ENCODE measurements at regions not wholly inside any gene's neighbourhood (a gene's known extent, or its start where the extent isn't known, plus 50 kb on each side); places are given as distances from the start of the nearest gene placed in this dataset.
A peak's percentile ranks its signal among the peaks of the same experiment; 100 is the strongest.
"Not testable (repeated sequence)": the region's sequence is repeated elsewhere in the genome, so short reads cannot be mapped to it uniquely, and the experiment has no call there.

DNA sequence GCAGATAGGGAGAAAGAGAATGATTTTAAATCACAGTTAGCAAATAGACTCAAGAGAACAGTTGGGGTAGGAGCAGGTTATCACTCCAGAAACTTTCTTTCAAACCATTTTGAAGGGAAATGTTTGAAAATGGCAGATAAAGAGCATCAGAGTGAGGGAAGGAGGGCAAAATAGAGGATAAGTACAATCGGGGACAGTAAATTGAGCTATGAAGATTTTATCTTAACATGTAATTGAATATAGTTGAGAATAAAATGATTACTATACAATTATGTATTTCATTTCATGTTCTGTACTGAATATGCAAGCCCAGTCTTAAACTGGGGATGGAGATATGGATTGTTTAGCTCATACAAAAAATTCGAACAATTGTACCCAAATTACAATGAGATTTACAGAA is 54.0 kb downstream of the MAP10 start:
- DNase-seq (ENCODE audit: low spot score): no peak

DNA sequence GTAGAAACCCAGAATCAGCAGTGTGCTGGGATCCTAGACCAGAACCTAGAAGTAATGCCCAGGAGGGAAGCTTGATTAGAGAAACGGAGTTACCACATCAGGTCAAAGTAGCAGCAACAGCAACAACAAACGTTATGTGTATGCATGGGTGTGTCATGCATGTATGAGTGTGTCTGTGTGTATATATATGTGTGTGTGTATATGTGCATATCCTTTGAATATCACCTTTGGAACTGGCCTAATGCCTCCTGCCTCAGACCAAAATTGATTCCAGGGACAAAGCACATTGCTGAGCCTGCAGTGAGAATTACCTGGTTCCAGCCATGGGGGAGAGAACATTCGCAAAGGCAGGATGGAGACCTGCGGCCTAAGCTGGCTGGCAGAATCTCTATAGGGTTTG is 55.9 kb downstream of the MAP10 start:
- no peak for DNase-seq (ENCODE audit: low spot score)

DNA sequence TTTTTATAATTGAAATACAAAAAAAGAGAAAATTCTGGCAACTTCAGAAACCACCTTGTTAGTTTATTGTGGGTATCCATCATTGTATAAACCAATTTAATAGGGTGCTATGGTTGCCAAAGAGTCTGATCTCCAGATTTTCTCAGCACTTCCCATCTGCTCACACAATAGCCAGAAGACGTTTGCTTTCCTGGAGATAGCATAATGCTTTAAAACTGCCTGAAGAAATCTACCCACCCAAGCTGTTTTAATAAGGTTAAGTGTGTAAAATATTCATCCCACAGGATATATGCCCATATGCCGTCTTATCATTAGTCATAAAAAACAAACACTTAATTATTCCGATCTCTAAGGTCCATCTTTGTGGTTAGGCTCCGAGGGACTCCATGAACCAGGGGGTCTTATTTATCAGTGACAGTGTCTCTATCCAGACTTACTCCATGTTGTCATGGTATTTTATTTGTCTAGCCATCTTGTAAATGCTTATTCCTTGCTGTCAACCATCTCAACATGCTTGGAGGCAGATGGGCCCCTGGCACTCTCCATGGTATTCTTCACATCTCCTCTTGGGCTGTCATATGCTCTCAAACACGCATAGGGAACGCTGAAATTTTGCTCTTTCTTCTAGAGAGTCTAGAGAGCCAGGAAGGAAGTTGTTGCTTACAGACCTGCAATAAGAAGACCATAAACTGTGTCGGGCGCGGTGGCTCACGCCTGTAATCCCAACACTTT is 58.5 kb downstream of the MAP10 start:
- no peak for DNase-seq (ENCODE audit: low spot score)

DNA sequence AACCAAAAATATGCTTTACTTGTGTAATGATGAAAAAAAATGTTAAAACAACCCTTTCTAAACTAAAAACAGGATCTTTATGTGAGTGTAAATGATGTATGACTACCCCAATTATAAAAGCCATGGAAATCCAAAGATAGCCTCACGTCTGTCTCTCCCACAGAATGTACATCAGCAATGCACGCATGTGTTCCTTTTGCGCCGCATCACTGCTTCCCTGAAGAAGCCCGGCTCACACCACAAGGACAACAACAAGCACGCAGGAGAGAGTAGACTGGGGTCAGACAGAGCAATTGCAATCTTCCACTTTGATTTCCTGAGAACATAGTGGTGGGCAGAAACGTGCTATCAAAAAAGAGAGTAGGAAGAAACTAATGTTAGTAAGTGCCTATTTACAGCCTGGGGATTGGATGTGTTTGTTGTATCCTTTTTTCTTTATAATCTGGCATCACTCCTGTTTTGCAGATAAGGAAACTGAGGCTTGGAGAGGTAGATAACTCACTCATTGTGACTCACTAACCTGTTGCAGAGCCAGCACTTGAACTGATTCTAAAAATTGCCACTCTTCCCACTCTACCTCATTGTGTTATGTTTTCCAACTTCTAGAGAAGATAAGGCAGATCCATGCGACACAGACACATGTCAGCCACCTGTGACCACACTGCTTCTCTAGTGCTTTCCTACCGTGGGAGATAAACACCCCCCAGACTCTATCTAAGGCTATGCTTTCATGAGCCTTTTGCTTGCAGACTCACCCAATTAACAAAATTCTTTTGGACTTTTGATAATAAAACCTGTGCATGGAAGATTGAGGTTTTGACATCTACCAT is 60.1 kb downstream of the MAP10 start:
- DNase-seq (ENCODE audit: low spot score): no peak

DNA sequence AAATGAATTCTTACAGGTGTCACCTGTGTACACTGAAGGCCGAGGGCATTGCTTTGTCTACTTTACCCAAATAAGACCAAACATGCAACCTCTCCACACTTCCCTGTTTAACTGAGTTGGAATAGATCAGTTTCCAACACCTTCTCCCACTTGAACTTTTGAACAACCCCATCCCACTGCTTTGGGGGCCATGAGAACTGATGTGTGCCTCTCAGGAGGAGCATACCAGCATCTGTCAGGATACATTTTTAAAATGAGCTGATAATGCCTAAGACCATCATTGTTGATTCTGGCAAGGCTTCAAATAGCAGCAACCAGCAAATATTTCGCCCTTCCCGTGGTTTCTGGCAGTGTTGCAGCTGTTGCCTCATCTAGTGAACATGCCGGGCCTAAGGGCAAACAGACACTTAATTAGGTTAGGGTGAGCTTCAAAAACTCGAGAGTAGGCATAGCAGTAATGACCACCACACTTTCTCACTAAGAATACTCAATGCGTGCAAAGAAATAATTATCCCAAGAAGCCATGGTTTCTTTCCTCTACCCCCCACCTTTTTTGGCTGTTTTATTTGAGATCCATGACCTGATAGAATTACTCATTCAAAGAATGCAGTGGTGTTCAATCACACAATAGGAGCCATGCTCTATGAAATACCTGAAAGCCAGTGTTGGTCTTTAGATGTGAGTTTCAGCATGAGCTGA is 63.7 kb downstream of the MAP10 start:
- DNase-seq (ENCODE audit: low spot score): peak; percentile 77

DNA sequence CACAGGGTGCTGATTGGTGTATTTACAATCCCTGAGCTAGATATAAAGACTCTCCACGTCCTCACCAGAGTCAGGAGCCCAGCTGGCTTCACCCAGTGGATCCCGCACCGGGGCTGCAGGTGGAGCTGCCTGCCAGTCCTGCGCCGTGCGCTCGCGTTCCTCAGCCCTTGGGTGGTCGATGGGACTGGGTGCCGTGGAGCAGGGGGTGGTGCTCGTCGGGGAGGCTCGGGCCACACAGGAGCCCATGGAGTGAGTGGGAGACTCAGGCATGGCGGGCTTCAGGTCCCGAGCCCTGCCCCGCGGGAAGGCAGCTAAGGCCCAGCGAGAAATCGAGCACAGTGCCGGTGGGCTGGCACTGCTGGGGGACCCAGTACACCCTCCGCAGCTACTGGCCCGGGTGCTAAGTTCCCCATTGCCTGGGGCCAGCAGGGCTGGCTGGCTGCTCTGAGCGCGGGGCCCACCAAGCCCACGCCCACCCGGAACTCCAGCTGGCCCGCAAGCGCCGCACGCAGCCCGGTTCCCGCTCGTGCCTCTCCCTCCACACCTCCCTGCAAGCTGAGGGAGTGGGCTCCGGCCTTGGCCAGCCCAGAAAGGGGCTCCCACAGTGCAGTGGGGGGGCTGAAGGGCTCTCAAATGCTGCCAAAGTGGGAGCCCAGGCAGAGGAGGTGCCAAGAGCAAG is 66.2 kb downstream of the MAP10 start:
- not testable (repeated sequence) for DNase-seq (ENCODE audit: low spot score)

DNA sequence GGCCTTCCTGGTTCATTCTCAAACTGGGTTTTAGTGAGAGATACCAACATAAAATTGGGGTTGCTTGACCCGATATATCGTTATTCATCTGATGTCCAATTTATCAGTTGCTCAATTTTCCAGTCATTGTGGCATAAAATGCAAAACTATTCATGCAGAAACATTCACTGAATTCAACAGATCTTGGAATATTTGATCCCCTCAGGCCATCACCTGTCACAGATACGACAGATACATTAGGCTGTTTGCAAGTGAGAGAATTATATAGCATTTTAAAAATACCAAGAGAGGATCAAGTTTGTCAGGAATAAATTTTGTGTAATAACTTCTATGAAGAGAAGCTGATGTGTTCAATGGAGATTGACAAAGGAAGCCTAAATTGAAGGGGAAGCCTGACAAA is 67.1 kb downstream of the MAP10 start:
- DNase-seq (ENCODE audit: low spot score): no peak

DNA sequence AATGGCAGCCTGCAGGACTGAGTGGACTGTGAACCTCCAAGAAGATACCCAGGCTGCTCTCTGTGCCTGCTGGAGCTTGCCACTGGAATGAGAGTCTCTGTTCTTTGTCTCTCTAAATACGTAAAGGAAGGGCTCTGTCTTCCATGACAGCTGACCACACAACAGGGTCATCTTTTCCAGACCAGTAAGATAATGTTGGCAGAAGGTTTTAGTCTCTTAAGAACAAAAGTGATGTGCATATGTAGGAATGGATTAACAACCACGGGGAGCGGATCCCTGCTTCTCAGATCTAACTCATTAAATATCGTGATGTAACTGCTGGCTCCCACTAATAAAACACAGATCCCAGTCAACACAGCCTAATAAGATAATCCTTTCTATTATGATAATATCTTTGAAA is 67.5 kb downstream of the MAP10 start:
- no peak for DNase-seq (ENCODE audit: low spot score)

DNA sequence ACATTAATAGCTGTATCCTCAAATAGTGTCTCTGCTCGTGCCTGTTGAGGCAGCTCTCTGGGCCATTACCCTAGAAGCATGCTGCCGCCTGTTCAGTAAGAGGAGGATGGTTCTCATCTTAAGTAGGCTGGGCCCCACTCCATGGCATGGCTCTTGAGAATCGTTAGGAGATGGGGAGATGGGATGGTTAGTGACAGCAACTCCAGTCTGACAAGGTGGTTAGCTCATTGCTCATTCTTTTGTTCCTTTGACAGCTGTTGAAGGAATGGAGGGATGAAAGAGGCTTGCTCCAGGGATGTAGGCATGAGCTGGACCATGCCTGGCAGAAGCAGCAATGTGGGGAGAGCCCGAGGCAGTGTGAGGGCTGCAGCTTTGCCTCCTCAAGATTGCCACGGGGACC is 68.2 kb downstream of the MAP10 start:
- no peak for DNase-seq (ENCODE audit: low spot score)

DNA sequence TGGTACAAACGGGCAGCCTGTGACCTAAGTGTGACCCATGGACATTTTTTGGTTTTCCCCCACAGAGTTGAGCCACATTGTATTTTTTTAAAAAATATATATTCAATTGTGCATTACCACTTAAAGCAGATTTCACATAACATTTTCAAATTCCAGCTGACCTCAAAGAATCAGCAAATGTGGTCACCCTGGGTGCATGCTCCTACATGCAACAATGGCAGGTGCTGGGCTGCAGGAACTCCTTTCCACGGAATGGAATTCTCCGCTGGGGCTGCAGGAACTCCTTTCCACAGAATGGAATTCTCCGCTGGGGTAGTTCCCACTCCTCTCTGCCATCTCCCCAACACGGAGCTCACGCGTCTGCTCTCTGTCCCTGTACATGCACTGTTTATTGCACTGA is 68.7 kb downstream of the MAP10 start:
- DNase-seq (ENCODE audit: low spot score): no peak

DNA sequence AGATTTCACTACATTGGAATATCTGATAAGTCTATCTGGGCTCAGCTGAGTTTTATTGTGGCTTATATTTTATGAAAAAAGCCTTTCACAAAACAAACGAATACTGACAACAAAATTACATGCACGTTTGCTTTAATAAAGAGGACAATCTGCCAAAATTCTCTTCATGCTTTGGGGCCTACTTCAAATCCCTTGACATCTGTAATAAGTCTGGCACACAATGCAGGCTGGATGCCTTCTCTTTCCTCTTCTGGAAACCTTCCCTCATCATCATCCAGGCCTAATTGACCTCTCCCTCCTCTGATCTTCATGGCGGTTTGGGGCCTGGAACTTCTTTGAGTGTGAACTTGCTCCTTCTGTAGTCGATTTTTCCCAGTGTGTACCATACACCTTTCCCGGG is 70.3 kb downstream of the MAP10 start:
- peak; percentile 18 for DNase-seq (ENCODE audit: low spot score)

DNA sequence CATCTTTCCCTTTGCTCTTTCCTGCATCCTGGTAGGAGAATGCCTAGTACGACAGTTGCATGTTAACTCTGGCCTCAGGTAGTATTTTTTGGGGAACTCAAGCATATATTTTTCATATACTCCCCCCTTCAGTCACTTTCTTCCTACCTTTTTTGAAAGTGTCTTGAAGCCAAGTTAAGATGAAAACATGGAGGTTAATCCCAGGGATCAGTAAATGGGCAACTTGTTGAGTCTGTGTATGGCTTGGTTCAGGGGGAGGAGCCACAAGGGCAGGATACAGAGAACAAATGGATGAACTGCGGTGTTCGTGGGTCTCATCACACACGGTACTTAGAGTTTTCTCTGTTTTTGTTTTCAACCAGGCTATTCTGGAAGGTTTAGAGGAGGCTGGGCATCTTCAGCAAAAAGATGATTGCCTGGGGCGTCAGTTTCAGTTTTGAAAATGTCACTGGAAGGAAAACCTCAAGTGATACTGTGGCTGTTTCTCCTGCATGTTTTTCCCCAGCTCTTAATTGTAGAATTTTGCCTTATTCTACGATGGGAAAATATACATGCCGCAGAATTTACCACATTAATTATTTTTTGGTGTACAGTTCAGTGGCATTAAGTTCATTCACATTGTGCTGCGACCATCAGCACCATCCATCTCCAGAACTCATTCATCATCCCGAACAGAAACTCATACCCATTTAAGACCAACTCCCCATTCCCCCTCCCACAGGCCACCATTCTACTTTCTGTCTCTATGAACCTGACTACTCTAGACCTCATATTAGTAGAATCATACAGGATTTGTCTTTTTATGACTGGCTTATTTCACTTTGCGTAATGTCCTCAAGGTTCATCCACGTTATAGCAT is 71.5 kb downstream of the MAP10 start:
- DNase-seq (ENCODE audit: low spot score): no peak

DNA sequence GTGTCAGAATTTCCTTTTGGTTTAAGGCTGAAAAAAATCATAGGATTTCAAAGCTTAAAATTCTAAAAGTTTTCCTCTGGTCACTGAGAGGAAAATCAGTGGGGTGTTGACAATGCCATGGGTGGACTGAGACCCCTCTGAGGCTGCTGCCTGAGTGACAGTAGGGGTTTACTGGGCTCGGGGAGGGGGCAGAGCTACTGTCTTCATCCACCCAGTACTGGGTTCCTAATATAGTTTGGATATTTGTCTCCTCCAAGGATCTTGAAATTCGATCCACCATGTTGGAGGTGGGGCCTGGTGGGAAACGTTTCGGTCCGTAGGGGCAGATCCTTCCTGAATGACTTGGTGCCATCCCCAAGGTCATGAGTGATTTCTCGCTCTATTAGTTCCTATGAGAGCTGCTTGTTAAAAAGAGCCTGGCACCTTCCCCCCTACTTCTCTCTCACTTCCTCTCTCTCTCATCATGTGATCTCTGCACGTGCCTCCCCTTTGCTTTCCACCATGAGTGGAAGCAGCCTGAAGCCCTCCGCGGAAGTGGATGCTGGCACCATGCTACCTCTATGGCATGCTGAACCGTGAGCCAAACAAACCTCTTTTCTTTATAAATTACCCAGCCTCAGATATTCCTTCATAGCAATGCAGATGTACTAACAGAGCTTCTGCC is 72.3 kb downstream of the MAP10 start:
- DNase-seq (ENCODE audit: low spot score): no peak

DNA sequence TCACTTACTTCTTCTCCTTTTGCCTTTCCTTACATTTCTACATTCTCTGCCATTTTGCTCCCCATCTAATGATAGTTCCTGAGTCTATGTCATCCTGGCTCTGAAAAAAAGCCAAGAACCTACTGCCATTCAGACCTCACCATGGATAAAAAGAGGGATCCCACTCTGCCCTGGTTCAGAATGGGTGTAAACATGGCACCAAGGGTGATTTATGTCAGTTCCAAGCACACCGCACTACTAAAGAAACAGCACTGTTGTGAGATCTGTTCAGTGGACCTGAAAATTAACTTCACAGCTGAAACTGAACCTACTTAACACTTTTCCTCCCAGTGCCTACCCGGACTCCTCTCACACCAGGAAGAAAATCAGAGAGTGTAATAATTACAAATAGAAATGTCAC is 72.3 kb upstream of the NTPCR start:
- no peak for DNase-seq (ENCODE audit: low spot score)

DNA sequence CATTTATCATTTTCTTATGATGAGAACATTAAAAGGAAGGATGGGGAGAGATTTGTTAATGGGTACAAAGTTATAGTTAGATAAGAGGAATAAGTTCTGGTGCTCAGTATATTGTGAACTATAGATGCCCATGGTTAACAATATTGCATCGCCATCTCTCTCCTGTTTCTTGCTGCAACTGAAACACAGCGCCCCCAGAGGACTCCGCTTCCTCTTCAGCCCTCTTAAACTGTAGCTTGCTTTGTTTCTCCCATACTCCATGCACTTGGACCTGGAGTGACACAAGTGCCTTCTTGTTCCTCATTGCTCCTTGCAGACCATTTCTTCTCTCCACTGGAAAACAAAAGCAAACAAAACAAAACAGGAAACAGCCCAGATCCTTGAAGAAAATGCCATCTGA is 70.1 kb upstream of the NTPCR start:
- DNase-seq (ENCODE audit: low spot score): peak; percentile 45

DNA sequence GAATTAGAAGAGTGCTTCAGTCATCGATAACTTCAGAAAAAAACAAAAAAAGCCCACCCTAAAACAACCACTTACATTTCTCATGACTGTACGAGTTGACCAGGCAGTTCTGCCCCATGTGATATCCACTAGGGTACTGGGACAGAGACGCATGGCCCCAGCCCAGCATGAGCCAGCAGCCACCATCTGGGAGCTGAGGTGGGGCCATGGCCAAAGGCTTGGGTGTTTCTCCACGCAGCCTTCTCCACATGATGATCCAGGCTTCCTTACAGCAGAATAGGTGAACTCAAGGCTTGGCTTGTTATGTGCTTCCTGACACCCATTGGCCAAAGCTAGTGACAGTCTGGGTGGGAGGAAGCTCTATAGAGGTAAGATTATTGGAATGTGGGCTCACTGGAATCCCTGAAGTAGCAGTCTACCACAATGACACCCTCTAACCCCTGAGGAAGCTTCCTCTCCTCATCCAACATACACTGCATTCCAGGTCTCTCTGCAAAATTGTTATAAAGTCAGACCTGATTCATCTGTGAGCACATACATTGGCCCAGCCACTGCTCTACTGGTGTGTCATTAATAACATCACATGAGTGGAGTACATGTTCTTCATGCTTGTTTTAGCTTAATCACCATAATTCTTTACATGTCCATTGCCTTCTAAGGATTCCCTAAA is 66.3 kb upstream of the NTPCR start:
- no peak for DNase-seq (ENCODE audit: low spot score)

DNA sequence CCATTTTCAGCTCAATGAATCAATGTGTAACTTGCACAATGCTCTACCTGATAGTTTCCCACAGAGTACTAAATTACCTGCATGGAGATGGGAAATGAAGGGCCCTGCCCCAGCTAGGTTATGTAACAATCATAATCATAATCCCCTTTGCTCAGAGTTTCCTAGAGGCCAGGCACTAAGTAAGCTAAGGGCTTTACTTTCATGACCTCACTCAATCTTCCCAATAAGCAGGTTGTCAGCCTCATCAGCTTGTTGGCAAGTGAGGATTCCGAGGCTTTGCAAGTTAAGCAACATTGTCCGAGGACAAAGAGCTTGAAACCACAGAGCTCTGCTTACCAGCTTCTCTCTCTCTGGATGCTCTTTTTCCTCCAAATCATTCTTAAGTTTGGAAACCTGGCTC is 64.1 kb upstream of the NTPCR start:
- no peak for DNase-seq (ENCODE audit: low spot score)

DNA sequence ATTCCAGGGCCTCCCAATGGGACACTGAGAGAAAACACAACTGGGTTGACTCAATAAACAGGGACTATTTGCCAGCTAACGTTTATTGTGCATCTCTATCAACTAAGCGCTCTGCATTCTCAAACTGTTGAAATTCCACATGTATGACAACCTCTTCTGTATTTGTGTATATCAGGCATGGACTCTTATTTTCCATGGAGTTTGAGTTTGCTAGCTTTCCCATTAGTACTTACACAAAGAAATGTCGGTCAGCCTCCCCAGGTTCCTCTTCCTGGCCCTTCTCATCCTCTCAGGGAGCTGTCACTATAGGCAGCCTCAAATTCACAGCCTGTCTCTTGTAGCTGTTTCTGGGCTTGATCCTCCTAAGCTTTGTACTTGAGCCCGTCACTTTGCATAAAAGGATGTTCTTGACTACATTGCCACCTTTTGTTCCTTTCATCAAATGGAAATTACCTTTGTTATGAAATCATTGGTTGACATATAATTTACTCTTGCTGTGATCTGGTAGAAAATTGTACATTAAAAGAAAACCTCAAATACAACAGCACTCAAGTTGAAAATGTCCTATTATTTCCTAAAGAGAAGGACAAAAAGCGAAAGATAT is 60.0 kb upstream of the NTPCR start:
- DNase-seq (ENCODE audit: low spot score): no peak

DNA sequence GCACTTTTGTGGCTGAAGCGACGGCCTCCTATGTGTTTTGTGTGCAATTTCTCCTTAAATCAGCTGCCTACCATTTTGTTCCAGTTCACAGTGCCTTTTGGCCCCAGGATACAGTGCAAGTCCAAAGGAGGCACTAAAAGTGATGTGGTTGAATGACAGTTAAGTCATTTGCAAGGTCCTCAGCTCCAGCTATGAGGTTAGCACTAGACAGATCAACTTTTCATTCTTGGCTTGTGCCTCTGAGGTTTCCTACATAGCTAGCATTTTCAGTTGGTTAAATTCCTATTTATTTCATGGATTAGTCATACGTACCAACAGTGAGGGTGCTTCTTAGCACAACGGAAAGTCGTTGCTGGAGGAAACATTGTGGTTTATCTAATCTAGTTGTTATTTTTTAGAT is 59.3 kb upstream of the NTPCR start:
- DNase-seq (ENCODE audit: low spot score): peak; percentile 73

Data from GM03348 (cell line).